H1 (cell line): ENCODE measurements at regions not wholly inside any gene's neighbourhood (a gene's known extent, or its start where the extent isn't known, plus 50 kb on each side); places are given as distances from the start of the nearest gene placed in this dataset.

ENCODE experiments used
- CTCF ChIA-PET: fragments of 300-600 bp; sonication (Branson Sonifier 250); formaldehyde crosslinking; loops from one replicate; lab custom pipeline; 2021; ENCODE audit not compliant: partially characterized antibody; lab: Charles Lee
- POLR2A ChIA-PET: fragments of 300-600 bp; sonication (Branson Sonifier 250); formaldehyde crosslinking; loops from one replicate; lab custom pipeline; 2021; ENCODE audit warnings: inconsistent platforms; ENCODE audit not compliant: partially characterized antibody; lab: Charles Lee
- DNase-seq, 2 experiments: peaks; one replicate each; pipeline versions ENCODE4 v3.0.0 to v3.0.0-alpha.2; 2010 to 2022; ENCODE audit warnings: low spot score in 2 of 2, low read depth in 1 of 2, mixed read lengths in 1 of 2
- FAIRE-seq: peaks from 2 replicates; lab custom pipeline; 2011; peaks lifted over from hg19 to GRCh38; lab: Jason Lieb, UNC
- H2AFZ ChIP-seq: 2 replicates; pipeline ENCODE4 v1.8.1; 2012; ENCODE audit warnings: low read length, inconsistent platforms
- H2AK5ac ChIP-seq: 2 replicates; pipeline ENCODE4 v1.6.1; 2013; ENCODE audit warnings: low read depth, low read length
- H2BK120ac ChIP-seq: replicated peaks from 2 replicates; pipeline ENCODE3; 2013; ENCODE audit warnings: low read depth, low read length, inconsistent platforms
- H2BK12ac ChIP-seq: 2 replicates; pipeline ENCODE4 v1.6.1; 2013; ENCODE audit warnings: low read depth, low read length
- H2BK15ac ChIP-seq: 2 replicates; pipeline ENCODE4 v1.6.1; 2013; ENCODE audit warnings: low read length
- H2BK20ac ChIP-seq: 2 replicates; pipeline ENCODE4 v1.6.1; 2013; ENCODE audit warnings: low read length
- H2BK5ac ChIP-seq: 2 replicates; pipeline ENCODE4 v1.6.1; 2013; ENCODE audit warnings: low read depth, low read length
- H3K14ac ChIP-seq: 2 replicates; pipeline ENCODE4 v1.6.1; 2013; ENCODE audit warnings: inconsistent platforms; ENCODE audit not compliant: insufficient read length
- H3K18ac ChIP-seq: 2 replicates; pipeline ENCODE4 v1.6.1; 2013; ENCODE audit warnings: low read length; ENCODE audit errors: extremely low read depth
- H3K23ac ChIP-seq: 2 replicates; pipeline ENCODE4 v1.6.1; 2013; ENCODE audit warnings: inconsistent platforms; ENCODE audit not compliant: insufficient read length
- H3K23me2 ChIP-seq: 2 replicates; pipeline ENCODE4 v1.6.1; 2013; ENCODE audit warnings: low read depth, low read length
- H3K27ac ChIP-seq: 2 replicates; pipeline ENCODE4 v1.6.1; 2011; ENCODE audit warnings: low read depth, low read length, inconsistent platforms
- H3K27me3 ChIP-seq, 4 experiments: replicated peaks in 1 of 4; 1 replicate in 1 of 4; 2 replicates in 3 of 4; pipeline versions ENCODE4 v1.6.1 to v1.8.1; 2011 to 2013; ENCODE audit warnings: low read length in 3 of 4, mild to moderate bottlenecking in 3 of 4, inconsistent platforms in 2 of 4, mixed read lengths in 2 of 4, moderate library complexity in 1 of 4; ENCODE audit not compliant: control insufficient read depth in 3 of 4, insufficient read depth in 3 of 4; ENCODE audit errors: extremely low read depth in 1 of 4
- H3K36me3 ChIP-seq, 4 experiments: 2 replicates each; pipeline versions ENCODE4 v1.6.1 to v1.8.1; 2011 to 2013; ENCODE audit warnings: mild to moderate bottlenecking in 4 of 4, low read length in 3 of 4, moderate library complexity in 2 of 4, control low read depth in 1 of 4, inconsistent platforms in 1 of 4; ENCODE audit not compliant: insufficient read depth in 4 of 4, control insufficient read depth in 2 of 4
- H3K4ac ChIP-seq: replicated peaks from 2 replicates; pipeline ENCODE3; 2013; ENCODE audit warnings: low read length, low read depth, mixed read lengths, inconsistent platforms; ENCODE audit not compliant: insufficient read length
- H3K4me1 ChIP-seq, 4 experiments: replicated peaks in 1 of 4; 1 replicate in 1 of 4; 2 replicates in 3 of 4; pipeline versions ENCODE4 v1.6.1 to v1.8.1; 2011 to 2013; ENCODE audit warnings: low read length in 3 of 4, inconsistent platforms in 2 of 4, mixed read lengths in 1 of 4; ENCODE audit not compliant: insufficient read depth in 4 of 4, control insufficient read depth in 3 of 4
- H3K4me2 ChIP-seq, 2 experiments: 2 replicates each; pipeline versions ENCODE4 v1.6.1 to v1.8.1; 2011 to 2013; ENCODE audit warnings: low read depth in 2 of 2, low read length in 2 of 2, control low read depth in 1 of 2, inconsistent platforms in 1 of 2, mild to moderate bottlenecking in 1 of 2; ENCODE audit not compliant: insufficient read depth in 1 of 2
- H3K4me3 ChIP-seq, 4 experiments: fragments of 200-600, 300-600 bp in 1 of 4; sonication (generic), shearing (Covaris generic), sonication (Bioruptor Twin) in 1 of 4; 2 replicates each; pipeline versions ENCODE4 v1.5.1 to v1.8.1; 2011 to 2016; ENCODE audit warnings: low read length in 4 of 4, low read depth in 3 of 4, control low read depth in 2 of 4, inconsistent platforms in 2 of 4, mild to moderate bottlenecking in 2 of 4, mixed read lengths in 1 of 4, moderate library complexity in 1 of 4; ENCODE audit not compliant: insufficient read depth in 2 of 4; ENCODE audit errors: extremely low read depth in 1 of 4
- H3K56ac ChIP-seq: replicated peaks from 2 replicates; pipeline ENCODE3; 2013; ENCODE audit warnings: low read depth, mild to moderate bottlenecking, mixed read lengths, low read length, inconsistent platforms; ENCODE audit not compliant: insufficient read length
- H3K79me1 ChIP-seq: 2 replicates; pipeline ENCODE4 v1.6.1; 2013; ENCODE audit warnings: low read depth, low read length, control low read depth
- H3K79me2 ChIP-seq, 2 experiments: 2 replicates each; pipeline versions ENCODE4 v1.6.1 to v1.8.1; 2012 to 2013; ENCODE audit warnings: low read length in 2 of 2, mild to moderate bottlenecking in 2 of 2, inconsistent platforms in 1 of 2; ENCODE audit not compliant: insufficient read depth in 2 of 2, control insufficient read depth in 1 of 2
- H3K9ac ChIP-seq, 4 experiments: replicated peaks in 1 of 4; 1 replicate in 1 of 4; 2 replicates in 3 of 4; pipeline versions ENCODE4 v1.6.1 to v1.8.1; 2011 to 2013; ENCODE audit warnings: low read depth in 3 of 4, low read length in 3 of 4, control low read depth in 2 of 4, mild to moderate bottlenecking in 2 of 4, moderate library complexity in 2 of 4, inconsistent platforms in 1 of 4; ENCODE audit errors: extremely low read depth in 1 of 4
- H3K9me3 ChIP-seq, 2 experiments: 2 replicates each; pipeline versions ENCODE4 v1.6.1 to v1.8.1; 2012 to 2013; ENCODE audit warnings: mild to moderate bottlenecking in 2 of 2, moderate library complexity in 2 of 2, control low read depth in 1 of 2, inconsistent platforms in 1 of 2, low read depth in 1 of 2, low read length in 1 of 2, mixed read lengths in 1 of 2; ENCODE audit not compliant: insufficient read depth in 2 of 2
- H4K20me1 ChIP-seq, 2 experiments: replicated peaks in 1 of 2; 2 replicates each; pipeline versions ENCODE3 to v1.8.1; 2011 to 2013; ENCODE audit warnings: inconsistent platforms in 2 of 2, low read length in 2 of 2, mild to moderate bottlenecking in 1 of 2; ENCODE audit not compliant: insufficient read depth in 2 of 2, control insufficient read depth in 1 of 2
- H4K5ac ChIP-seq: 2 replicates; pipeline ENCODE4 v1.6.1; 2013; ENCODE audit warnings: low read length, low read depth, mixed read lengths, inconsistent platforms; ENCODE audit not compliant: insufficient read length
- H4K8ac ChIP-seq: 2 replicates; pipeline ENCODE4 v1.8.0; 2013; ENCODE audit warnings: mild to moderate bottlenecking, moderate library complexity, low read length, inconsistent platforms; ENCODE audit not compliant: insufficient read depth; ENCODE audit errors: extremely low read depth
- H4K91ac ChIP-seq: replicated peaks from 2 replicates; pipeline ENCODE3; 2013; ENCODE audit warnings: low read length, mixed read lengths, inconsistent platforms; ENCODE audit not compliant: insufficient read length
- ASH2L ChIP-seq: fragments of 200-600, 300-600 bp; sonication (generic); IDR thresholded peaks from one replicate; pipeline ENCODE4 v1.7.1; 2017; ENCODE audit warnings: low read length
- CHD1 ChIP-seq: IDR thresholded peaks from 2 replicates; pipeline ENCODE4 v1.6.1; 2012; ENCODE audit warnings: low read depth, low read length, improper control_type of control experiment
- HDAC2 ChIP-seq, 2 experiments: fragments of 300-600 bp in 1 of 2; sonication (generic) in 1 of 2; IDR thresholded peaks; 2 replicates each; pipeline ENCODE4 v1.6.1; 2011 to 2012; ENCODE audit warnings: low read depth in 2 of 2, low read length in 2 of 2, mild to moderate bottlenecking in 2 of 2, moderate library complexity in 2 of 2, borderline replicate concordance in 1 of 2, inconsistent platforms in 1 of 2
- RAD21 ChIP-seq, 2 experiments: IDR thresholded peaks in 1 of 2; conservative IDR thresholded peaks in 1 of 2; 2 replicates each; pipeline ENCODE4 v1.6.1; 2011; ENCODE audit warnings: low read depth in 2 of 2, low read length in 2 of 2, improper control_type of control experiment in 1 of 2, inconsistent platforms in 1 of 2, mild to moderate bottlenecking in 1 of 2, moderate library complexity in 1 of 2
- SIN3A ChIP-seq, 2 experiments: IDR thresholded peaks in 1 of 2; conservative IDR thresholded peaks in 1 of 2; 2 replicates each; pipeline ENCODE4 v1.6.1; 2011 to 2012; ENCODE audit warnings: low read length in 2 of 2, improper control_type of control experiment in 1 of 2, low read depth in 1 of 2, mild to moderate bottlenecking in 1 of 2
- SP1 ChIP-seq: IDR thresholded peaks from 2 replicates; pipeline ENCODE4 v1.6.1; 2011; ENCODE audit warnings: low read depth, low read length
- SP2 ChIP-seq: IDR thresholded peaks from 2 replicates; pipeline ENCODE4 v1.6.1; 2012; ENCODE audit warnings: mild to moderate bottlenecking, low read length, inconsistent platforms
- WGBS, 2 experiments: shearing (Covaris generic) in 1 of 2; methylation state at CpG; one replicate each; pipeline versions ENCODE4 v1.1.6 to v1.1.7; 2013 to 2015; ENCODE audit warnings: low lambda C conversion rate in 2 of 2, mixed read lengths in 2 of 2, inconsistent platforms in 1 of 2, low coverage in 1 of 2, missing lambda C conversion rate in 1 of 2; ENCODE audit not compliant: insufficient replicate concordance in 2 of 2, insufficient coverage in 1 of 2, insufficient read length in 1 of 2; ENCODE audit errors: extremely low coverage in 1 of 2, missing lambda C conversion rate in 1 of 2; 5-methylcytosine and 5-hydroxymethylcytosine counted together

DNA sequence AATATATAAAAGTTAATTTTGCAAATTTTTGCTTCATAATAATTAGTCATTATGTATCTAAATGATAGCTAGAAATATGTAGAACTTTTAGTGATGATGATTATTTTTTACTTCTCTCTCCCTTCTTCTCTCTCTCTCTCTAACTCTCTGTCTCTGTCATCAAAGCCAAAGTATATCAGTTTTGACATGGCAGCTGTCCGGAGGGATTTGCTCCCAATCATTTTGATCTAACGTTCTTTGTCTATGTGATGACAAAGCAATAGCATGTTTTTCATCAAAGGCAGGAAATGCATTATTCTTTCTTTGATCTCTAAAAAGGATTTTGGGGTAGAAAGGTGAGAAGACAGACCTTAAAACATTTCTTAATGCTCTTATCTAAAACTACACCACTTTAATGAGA is 402.1 kb downstream of the PDGFC start:
- CTCF ChIA-PET, result interaction anchor here (1.8 kb wide), 1 partner anchor 20 kb away, joined by 3 read pairs; no protein-coding TSS in a partner anchor
- H3K36me3 ChIP-seq, result no peaks in the 10 kb centered on the region
- no peaks in the 10 kb centered on the region for H3K23me2 ChIP-seq
- no peak overlapping the region for H2AFZ ChIP-seq
- no peak overlapping the region for H3K18ac ChIP-seq
- no peak for FAIRE-seq
- peaks cover 0 to 1% (median 0%) of the 10 kb centered on the region in 4 experiments; a peak in 1 of 7 replicates for H3K27me3 ChIP-seq
- TF ChIP-seq RAD21 (IDR thresholded peaks at IDR 0.05 in 1 of 2, conservative IDR thresholded peaks at IDR 0.05 in 1 of 2; ENCODE audit: low read depth in 2 of 2, low read length in 2 of 2) (no peak), SIN3A (conservative IDR thresholded peaks at IDR 0.05 in 1 of 2, IDR thresholded peaks at IDR 0.05 in 1 of 2; ENCODE audit: low read depth in 1 of 2, low read length in 2 of 2) (no peak), CHD1 (no peak), ASH2L (no peak), HDAC2 (IDR thresholded peaks at IDR 0.05; ENCODE audit: borderline replicate concordance in 1 of 2, low read depth in 2 of 2, low read length in 2 of 2) (no peak), SP2 (no peak), SP1 (no peak)
- H4K20me1 ChIP-seq, result no peaks in the 10 kb centered on the region
- no peak overlapping the region for H3K56ac ChIP-seq
- H3K9me3 ChIP-seq, result no peaks in the 10 kb centered on the region
- no peak overlapping the region for H3K4ac ChIP-seq
- no peak overlapping the region for H4K5ac ChIP-seq
- no peak overlapping the region for H2BK5ac ChIP-seq
- no peaks in the 10 kb centered on the region for H3K79me1 ChIP-seq
- DNase-seq, result no peak
- no peak overlapping the region for H2BK20ac ChIP-seq
- H3K4me3 ChIP-seq, result no peak overlapping the region
- H2BK15ac ChIP-seq, result no peak overlapping the region
- H3K27ac ChIP-seq, result no peak overlapping the region
- H2BK12ac ChIP-seq, result no peak overlapping the region
- POLR2A ChIA-PET, result no interaction called here
- no peaks in the 10 kb centered on the region for H3K79me2 ChIP-seq
- H3K9ac ChIP-seq, result no peak overlapping the region
- no peak overlapping the region for H3K23ac ChIP-seq
- H4K8ac ChIP-seq, result no peak overlapping the region
- no peak overlapping the region for H2AK5ac ChIP-seq
- no peak overlapping the region for H4K91ac ChIP-seq
- WGBS, 2 experiments, result 80% methylated on average over 2 of the region's 2 CpGs; no CpG with 5 or more reads in 1 of the 2 experiments
- no peak overlapping the region for H2BK120ac ChIP-seq
- H3K4me1 ChIP-seq, result no peaks in the 10 kb centered on the region; a peak in 1 of 7 replicates
- H3K4me2 ChIP-seq, result no peak overlapping the region
- H3K14ac ChIP-seq, result no peak overlapping the region
